WTC11 (cell line): ENCODE measurements at regions not wholly inside any gene's neighbourhood (a gene's known extent, or its start where the extent isn't known, plus 50 kb on each side); places are given as distances from the start of the nearest gene placed in this dataset.

Source experiments
- ATAC-seq: fragments of 200-7000 bp; cut with Tn5 transposase; 2 replicates; pipeline ENCODE4 v1.10.0; 2021; ENCODE audit warnings: mild to moderate bottlenecking, moderate library complexity
- CTCF ChIA-PET: fragments of 300-600 bp; sonication (Branson Sonifier 250); formaldehyde crosslinking; loops from one replicate; lab custom pipeline; 2021; ENCODE audit warnings: antibody characterized with exemption; lab: Charles Lee
- POLR2A ChIA-PET: fragments of 350-600 bp; sonication (Branson Sonifier 250); formaldehyde crosslinking; loops from one replicate; lab custom pipeline; 2021; ENCODE audit warnings: antibody characterized with exemption; lab: Charles Lee
- DNase-seq: peaks from one replicate; pipeline ENCODE4 v3.0.0; 2021; ENCODE audit warnings: low spot score
- H3K27ac Mint-ChIP-seq: 2 replicates; pipeline ENCODE4 v1.8.0; 2021; ENCODE audit warnings: mixed read lengths
- H3K27me3 Mint-ChIP-seq: 2 replicates; pipeline ENCODE4 v1.8.0; 2021; ENCODE audit warnings: low read depth, mild to moderate bottlenecking, moderate library complexity, mixed read lengths
- H3K36me3 Mint-ChIP-seq: 2 replicates; pipeline ENCODE4 v1.8.0; 2021; ENCODE audit warnings: mixed read lengths
- H3K4me1 Mint-ChIP-seq: 2 replicates; pipeline ENCODE4 v1.8.0; 2022; ENCODE audit warnings: mixed read lengths
- H3K4me3 Mint-ChIP-seq: 2 replicates; pipeline ENCODE4 v1.8.0; 2021; ENCODE audit warnings: mild to moderate bottlenecking, moderate library complexity, mixed read lengths
- H3K9me3 Mint-ChIP-seq: 2 replicates; pipeline ENCODE4 v1.8.0; 2021; ENCODE audit warnings: mixed read lengths
- CBFB ChIP-seq: sonication (generic); formaldehyde crosslinking; IDR thresholded peaks from 2 replicates; pipeline ENCODE4 v1.8.1; 2022; ENCODE audit warnings: mild to moderate bottlenecking, low read depth, missing genetic modification reagents
- CREB1 ChIP-seq: sonication (generic); formaldehyde crosslinking; IDR thresholded peaks from 2 replicates; pipeline ENCODE4 v1.8.0; 2023; ENCODE audit warnings: mild to moderate bottlenecking, missing genetic modification reagents
- CREM ChIP-seq: sonication (generic); formaldehyde crosslinking; IDR thresholded peaks from 2 replicates; pipeline ENCODE4 v1.8.1; 2022; ENCODE audit warnings: mild to moderate bottlenecking, missing genetic modification reagents, moderate library complexity
- E2F5 ChIP-seq: sonication (generic); formaldehyde crosslinking; IDR thresholded peaks from 2 replicates; pipeline ENCODE4 v1.8.1; 2022; ENCODE audit warnings: mild to moderate bottlenecking, moderate library complexity, missing genetic modification reagents
- EMX1 ChIP-seq: fragments of 250-450 bp; sonication (Bioruptor Pico); IDR thresholded peaks from 2 replicates; pipeline ENCODE4 v1.8.0; 2021; ENCODE audit warnings: mild to moderate bottlenecking
- ESRRA ChIP-seq: sonication (generic); formaldehyde crosslinking; IDR thresholded peaks from 2 replicates; pipeline ENCODE4 v1.8.1; 2022; ENCODE audit warnings: mild to moderate bottlenecking, missing genetic modification reagents, borderline replicate concordance
- FOXJ3 ChIP-seq: sonication (generic); formaldehyde crosslinking; IDR thresholded peaks from 2 replicates; pipeline ENCODE4 v1.9.0; 2021; ENCODE audit warnings: missing genetic modification reagents, mild to moderate bottlenecking, borderline replicate concordance
- FOXP1 ChIP-seq: sonication (generic); formaldehyde crosslinking; IDR thresholded peaks from 2 replicates; pipeline ENCODE4 v1.8.0; 2022; ENCODE audit warnings: missing genetic modification reagents, mild to moderate bottlenecking, moderate library complexity, borderline replicate concordance
- FOXP4 ChIP-seq: sonication (generic); formaldehyde crosslinking; IDR thresholded peaks from 2 replicates; pipeline ENCODE4 v1.8.0; 2022; ENCODE audit warnings: mild to moderate bottlenecking, missing genetic modification reagents
- HMGXB4 ChIP-seq: sonication (generic); formaldehyde crosslinking; IDR thresholded peaks from 2 replicates; pipeline ENCODE4 v1.8.1; 2023; ENCODE audit warnings: mild to moderate bottlenecking, moderate library complexity, missing genetic modification reagents
- IRF2 ChIP-seq: sonication (generic); formaldehyde crosslinking; IDR thresholded peaks from 2 replicates; pipeline ENCODE4 v1.8.0; 2022; ENCODE audit warnings: low read depth, missing genetic modification reagents, borderline replicate concordance
- MLX ChIP-seq: sonication (generic); formaldehyde crosslinking; IDR thresholded peaks from 2 replicates; pipeline ENCODE4 v1.8.1; 2023; ENCODE audit warnings: mild to moderate bottlenecking, missing genetic modification reagents, moderate library complexity
- MYBL2 ChIP-seq: sonication (generic); formaldehyde crosslinking; IDR thresholded peaks from 2 replicates; pipeline ENCODE4 v1.8.1; 2023; ENCODE audit warnings: mild to moderate bottlenecking, moderate library complexity, missing genetic modification reagents
- NFATC4 ChIP-seq: fragments of 250-450 bp; sonication (Bioruptor Pico); IDR thresholded peaks from 2 replicates; pipeline ENCODE4 v1.9.0; 2021; ENCODE audit warnings: mild to moderate bottlenecking
- RELA ChIP-seq: sonication (generic); formaldehyde crosslinking; IDR thresholded peaks from 2 replicates; pipeline ENCODE4 v1.8.1; 2022; ENCODE audit warnings: missing genetic modification reagents, mild to moderate bottlenecking, borderline replicate concordance
- SP1 ChIP-seq: sonication (generic); formaldehyde crosslinking; conservative IDR thresholded peaks from 2 replicates; pipeline ENCODE4 v1.8.1; 2022; ENCODE audit warnings: missing genetic modification reagents
- TEAD4 ChIP-seq: sonication (generic); formaldehyde crosslinking; IDR thresholded peaks from 2 replicates; pipeline ENCODE4 v1.8.0; 2022; ENCODE audit warnings: mild to moderate bottlenecking, missing genetic modification reagents
- ZMAT4 ChIP-seq: fragments of 250-450 bp; sonication (Bioruptor Pico); IDR thresholded peaks from 2 replicates; pipeline ENCODE4 v1.9.0; 2021; ENCODE audit warnings: mild to moderate bottlenecking
- ZNF232 ChIP-seq: sonication (generic); formaldehyde crosslinking; IDR thresholded peaks from 2 replicates; pipeline ENCODE4 v1.8.0; 2022; ENCODE audit warnings: mild to moderate bottlenecking, missing genetic modification reagents
- ZNF263 ChIP-seq: sonication (generic); formaldehyde crosslinking; IDR thresholded peaks from 2 replicates; pipeline ENCODE4 v1.8.1; 2022; ENCODE audit warnings: low read depth, mild to moderate bottlenecking, moderate library complexity, missing genetic modification reagents
- ZNF281 ChIP-seq: sonication (generic); formaldehyde crosslinking; IDR thresholded peaks from 2 replicates; pipeline ENCODE4 v1.8.0; 2023; ENCODE audit warnings: mild to moderate bottlenecking, missing genetic modification reagents
- ZNF317 ChIP-seq: sonication (generic); formaldehyde crosslinking; IDR thresholded peaks from 2 replicates; pipeline ENCODE4 v1.8.1; 2023; ENCODE audit warnings: low read depth, mild to moderate bottlenecking, moderate library complexity, missing genetic modification reagents, borderline replicate concordance
- ZNF671 ChIP-seq: fragments of 250-450 bp; sonication (Bioruptor Pico); IDR thresholded peaks from 2 replicates; pipeline ENCODE4 v1.8.0; 2021; ENCODE audit warnings: mild to moderate bottlenecking

- TF ChIP-seq FOXJ3 (CRISPR knock-in tag) (no peak), ZMAT4 (CRISPR knock-in tag) (no peak), NFATC4 (CRISPR knock-in tag) (no peak), FOXP4 (CRISPR knock-in tag) (no peak), CREM (CRISPR knock-in tag) (no peak), ESRRA (CRISPR knock-in tag) (no peak), CBFB (no peak), MYBL2 (CRISPR knock-in tag) (no peak), ZNF281 (no peak), RELA (CRISPR knock-in tag) (no peak), TEAD4 (CRISPR knock-in tag) (no peak)
- Mint-ChIP-seq H3K9me3 (no peaks in the 10 kb centered on the region), H3K4me3 (no peak overlapping the region), H3K36me3 (no peaks in the 10 kb centered on the region), H3K27me3 (no peaks in the 10 kb centered on the region), H3K4me1 (peaks cover 27% of the 10 kb centered on the region), H3K27ac (no peak overlapping the region)
- ChIA-PET POLR2A (no interaction called here), CTCF (interaction anchor here (1.0 kb wide), 1 partner anchor 21 kb away, joined by 3 read pairs; no protein-coding TSS in a partner anchor)
- no peak for DNase-seq
- no peak for ATAC-seq
Measured at GRCh38 chr11:111444040-111444439, 65.0 kb upstream of the POU2AF1 start.

GRCh38 chr11:111443640-111444039, 64.6 kb upstream of the POU2AF1 start:
- H3K27me3 Mint-ChIP-seq, result no peaks in the 10 kb centered on the region; the same call in 1 of the 2 replicates
- no peaks in the 10 kb centered on the region for H3K9me3 Mint-ChIP-seq
- POLR2A ChIA-PET, result no interaction called here

More at GRCh38 chr11:111443640-111444039, 64.6 kb upstream of the POU2AF1 start:
- CTCF ChIA-PET, result interaction anchor here (1.0 kb wide), 1 partner anchor 20 kb away, joined by 3 read pairs; no protein-coding TSS in a partner anchor
- Mint-ChIP-seq H3K27ac (no peak overlapping the region), H3K4me3 (no peak overlapping the region), H3K4me1 (peaks cover 23% of the 10 kb centered on the region), H3K36me3 (no peaks in the 10 kb centered on the region)
- DNase-seq (no peak), ATAC-seq (no peak)
- TF ChIP-seq ZNF263 (CRISPR knock-in tag) (no peak), E2F5 (CRISPR knock-in tag) (no peak), ZNF232 (CRISPR knock-in tag) (no peak), IRF2 (CRISPR knock-in tag) (no peak), FOXP1 (no peak), ESRRA (CRISPR knock-in tag) (no peak), ZMAT4 (CRISPR knock-in tag) (no peak), SP1 (CRISPR knock-in tag) (no peak), CREB1 (CRISPR knock-in tag) (no peak), ZNF317 (CRISPR knock-in tag) (no peak), HMGXB4 (CRISPR knock-in tag) (no peak), EMX1 (CRISPR knock-in tag) (no peak), ZNF671 (CRISPR knock-in tag) (no peak), CBFB (no peak), MLX (CRISPR knock-in tag) (no peak)
